K562 (cell line): ENCODE measurements at regions not wholly inside any gene's neighbourhood (a gene's known extent, or its start where the extent isn't known, plus 50 kb on each side); places are given as distances from the start of the nearest gene placed in this dataset.

Experiments used
- CTBP1 ChIP-seq: fragments of 450-650 bp; IDR thresholded peaks from 2 replicates; pipeline ENCODE4 v1.6.1; 2016; ENCODE audit warnings: borderline replicate concordance
- MBD1 ChIP-seq: fragments of 250-450 bp; sonication (Bioruptor Pico); IDR thresholded peaks from 2 replicates; pipeline ENCODE4 v1.8.0; 2022; ENCODE audit warnings: inconsistent platforms
- MIER1 ChIP-seq: fragments of 450-650 bp; IDR thresholded peaks from 2 replicates; pipeline ENCODE4 v1.6.1; 2016; ENCODE audit warnings: antibody characterized with exemption, mild to moderate bottlenecking, low read depth
- RAD21 ChIP-seq, 2 experiments: fragments of 250-450 bp in 1 of 2; fragments of 450-650 bp in 1 of 2; sonication (Bioruptor Pico) in 1 of 2; formaldehyde crosslinking in 1 of 2; IDR thresholded peaks in 1 of 2; conservative IDR thresholded peaks in 1 of 2; 2 replicates each; pipeline versions ENCODE4 v1.4.0 to v1.8.0; 2020 to 2022; ENCODE audit warnings: mild to moderate bottlenecking in 2 of 2, moderate library complexity in 1 of 2
- RNF219 ChIP-seq: fragments of 250-450 bp; sonication (Bioruptor Pico); IDR thresholded peaks from 2 replicates; pipeline ENCODE4 v1.5.0; 2022; ENCODE audit warnings: mild to moderate bottlenecking
- ZNF280A ChIP-seq: fragments of 450-650 bp; IDR thresholded peaks from 2 replicates; pipeline ENCODE4 v1.6.1; 2018; ENCODE audit warnings: mild to moderate bottlenecking, low read depth; ENCODE audit not compliant: partially characterized antibody
- TF ChIP-seq, protein P1 (sequence below): fragments of 450-650 bp; formaldehyde crosslinking; IDR thresholded peaks from 2 replicates; pipeline ENCODE4 v1.4.0; 2020; ENCODE audit warnings: mild to moderate bottlenecking, moderate library complexity
- TF ChIP-seq, protein P2 (sequence below), 2 experiments: fragments of 450-650 bp in 1 of 2; sonication (generic) in 1 of 2; formaldehyde crosslinking in 1 of 2; IDR thresholded peaks; 2 replicates each; pipeline versions ENCODE4 v1.7.1 to v1.9.0; 2016 to 2022; ENCODE audit warnings: inconsistent platforms in 1 of 2, mild to moderate bottlenecking in 1 of 2, missing genetic modification reagents in 1 of 2

DNA sequence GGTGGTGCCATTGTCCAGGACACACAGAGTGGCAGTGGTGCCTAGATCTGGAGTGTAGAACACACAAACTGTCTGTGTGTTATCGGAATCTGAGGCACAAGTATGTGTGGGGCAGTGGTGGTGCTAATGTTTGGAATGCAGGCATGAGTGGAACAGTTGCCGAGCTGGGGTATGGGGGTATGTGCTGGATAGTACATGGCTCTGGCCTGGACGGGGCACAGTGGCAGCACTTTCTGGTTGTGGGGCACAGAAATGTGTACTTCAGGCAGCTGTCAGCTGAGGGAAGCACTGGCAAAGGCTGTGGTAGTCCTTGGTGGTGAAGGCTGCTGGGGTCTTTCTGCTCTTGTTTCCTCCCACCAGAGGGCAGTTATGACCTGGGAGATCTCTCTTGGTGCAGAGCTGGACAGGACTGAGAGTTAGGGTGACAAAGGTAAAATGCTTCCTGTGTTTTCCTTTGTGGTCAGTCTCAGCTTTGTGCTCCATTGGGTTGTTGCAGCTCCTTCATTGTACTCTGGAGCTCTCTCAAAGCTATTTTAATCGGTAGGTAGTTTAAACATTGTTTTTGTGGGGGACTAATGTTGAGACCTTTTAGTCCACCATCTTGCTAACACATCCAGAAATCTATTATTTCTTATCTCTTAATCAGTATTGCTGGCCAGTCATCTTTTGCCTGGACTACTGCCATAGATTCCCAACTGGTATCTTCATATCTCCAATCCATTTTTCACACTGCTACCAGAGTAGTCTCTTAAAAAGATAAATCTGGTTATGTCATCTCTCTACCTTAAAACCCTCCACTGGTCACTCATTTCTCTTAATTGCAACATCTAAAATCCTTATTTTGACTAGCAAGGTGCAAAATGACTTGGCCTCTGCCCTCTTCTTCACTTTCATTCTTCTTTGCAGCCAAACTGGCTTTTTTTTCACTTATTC, 83.9 kb upstream of the NBPF4 start (continued):
- TF ChIP-seq, protein P1, sequence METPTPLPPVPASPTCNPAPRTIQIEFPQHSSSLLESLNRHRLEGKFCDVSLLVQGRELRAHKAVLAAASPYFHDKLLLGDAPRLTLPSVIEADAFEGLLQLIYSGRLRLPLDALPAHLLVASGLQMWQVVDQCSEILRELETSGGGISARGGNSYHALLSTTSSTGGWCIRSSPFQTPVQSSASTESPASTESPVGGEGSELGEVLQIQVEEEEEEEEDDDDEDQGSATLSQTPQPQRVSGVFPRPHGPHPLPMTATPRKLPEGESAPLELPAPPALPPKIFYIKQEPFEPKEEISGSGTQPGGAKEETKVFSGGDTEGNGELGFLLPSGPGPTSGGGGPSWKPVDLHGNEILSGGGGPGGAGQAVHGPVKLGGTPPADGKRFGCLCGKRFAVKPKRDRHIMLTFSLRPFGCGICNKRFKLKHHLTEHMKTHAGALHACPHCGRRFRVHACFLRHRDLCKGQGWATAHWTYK (CRISPR knock-in tag), result no peak
- peak; percentile 44 to 84 for TF ChIP-seq RAD21 (CRISPR knock-in tag; conservative IDR thresholded peaks at IDR 0.05 in 1 of 2, IDR thresholded peaks at IDR 0.05 in 1 of 2)
- TF ChIP-seq, protein P2, sequence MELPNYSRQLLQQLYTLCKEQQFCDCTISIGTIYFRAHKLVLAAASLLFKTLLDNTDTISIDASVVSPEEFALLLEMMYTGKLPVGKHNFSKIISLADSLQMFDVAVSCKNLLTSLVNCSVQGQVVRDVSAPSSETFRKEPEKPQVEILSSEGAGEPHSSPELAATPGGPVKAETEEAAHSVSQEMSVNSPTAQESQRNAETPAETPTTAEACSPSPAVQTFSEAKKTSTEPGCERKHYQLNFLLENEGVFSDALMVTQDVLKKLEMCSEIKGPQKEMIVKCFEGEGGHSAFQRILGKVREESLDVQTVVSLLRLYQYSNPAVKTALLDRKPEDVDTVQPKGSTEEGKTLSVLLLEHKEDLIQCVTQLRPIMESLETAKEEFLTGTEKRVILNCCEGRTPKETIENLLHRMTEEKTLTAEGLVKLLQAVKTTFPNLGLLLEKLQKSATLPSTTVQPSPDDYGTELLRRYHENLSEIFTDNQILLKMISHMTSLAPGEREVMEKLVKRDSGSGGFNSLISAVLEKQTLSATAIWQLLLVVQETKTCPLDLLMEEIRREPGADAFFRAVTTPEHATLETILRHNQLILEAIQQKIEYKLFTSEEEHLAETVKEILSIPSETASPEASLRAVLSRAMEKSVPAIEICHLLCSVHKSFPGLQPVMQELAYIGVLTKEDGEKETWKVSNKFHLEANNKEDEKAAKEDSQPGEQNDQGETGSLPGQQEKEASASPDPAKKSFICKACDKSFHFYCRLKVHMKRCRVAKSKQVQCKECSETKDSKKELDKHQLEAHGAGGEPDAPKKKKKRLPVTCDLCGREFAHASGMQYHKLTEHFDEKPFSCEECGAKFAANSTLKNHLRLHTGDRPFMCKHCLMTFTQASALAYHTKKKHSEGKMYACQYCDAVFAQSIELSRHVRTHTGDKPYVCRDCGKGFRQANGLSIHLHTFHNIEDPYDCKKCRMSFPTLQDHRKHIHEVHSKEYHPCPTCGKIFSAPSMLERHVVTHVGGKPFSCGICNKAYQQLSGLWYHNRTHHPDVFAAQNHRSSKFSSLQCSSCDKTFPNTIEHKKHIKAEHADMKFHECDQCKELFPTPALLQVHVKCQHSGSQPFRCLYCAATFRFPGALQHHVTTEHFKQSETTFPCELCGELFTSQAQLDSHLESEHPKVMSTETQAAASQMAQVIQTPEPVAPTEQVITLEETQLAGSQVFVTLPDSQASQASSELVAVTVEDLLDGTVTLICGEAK (IDR thresholded peaks at IDR 0.05), result no peak
- TF ChIP-seq, protein P2 (CRISPR knock-in tag; IDR thresholded peaks at IDR 0.05), result no peak
- TF ChIP-seq MIER1, result no peak
- TF ChIP-seq ZNF280A, result no peak
- TF ChIP-seq CTBP1, result no peak; the same call in 1 of the 2 replicates
- no peak for TF ChIP-seq MBD1
- no peak for TF ChIP-seq RNF219 (CRISPR knock-in tag)
